Mesothelial cell of epicardium (in vitro differentiated cells): ENCODE measurements at regions not wholly inside any gene's neighbourhood (a gene's known extent, or its start where the extent isn't known, plus 50 kb on each side); places are given as distances from the start of the nearest gene placed in this dataset.

ENCODE experiments used
- DNase-seq, 2 experiments: peaks; one replicate each; pipeline ENCODE4 v3.0.0; 2021; ENCODE audit warnings: low spot score in 2 of 2; ENCODE audit not compliant: unreplicated experiment in 2 of 2
- H3K27ac Mint-ChIP-seq: 2 replicates; pipeline ENCODE4 v1.8.0; 2021; ENCODE audit warnings: mixed read lengths
- H3K27me3 Mint-ChIP-seq: 2 replicates; pipeline ENCODE4 v1.8.0; 2021; ENCODE audit warnings: low read depth, mixed read lengths
- H3K36me3 Mint-ChIP-seq: 2 replicates; pipeline ENCODE4 v1.8.0; 2021; ENCODE audit warnings: mixed read lengths
- H3K4me1 Mint-ChIP-seq: 2 replicates; pipeline ENCODE4 v1.8.0; 2021; ENCODE audit warnings: mixed read lengths
- H3K4me3 Mint-ChIP-seq: 2 replicates; pipeline ENCODE4 v1.8.0; 2021; ENCODE audit warnings: mild to moderate bottlenecking, moderate library complexity, mixed read lengths
- H3K9me3 Mint-ChIP-seq: 2 replicates; pipeline ENCODE4 v1.8.0; 2021; ENCODE audit warnings: mixed read lengths
- TF ChIP-seq, protein P1 (sequence below): fragments of 200-600 bp; sonication (generic); IDR thresholded peaks from one replicate; pipeline ENCODE4 v1.5.0; 2021; ENCODE audit warnings: antibody characterized with exemption; ENCODE audit not compliant: unreplicated experiment

DNA sequence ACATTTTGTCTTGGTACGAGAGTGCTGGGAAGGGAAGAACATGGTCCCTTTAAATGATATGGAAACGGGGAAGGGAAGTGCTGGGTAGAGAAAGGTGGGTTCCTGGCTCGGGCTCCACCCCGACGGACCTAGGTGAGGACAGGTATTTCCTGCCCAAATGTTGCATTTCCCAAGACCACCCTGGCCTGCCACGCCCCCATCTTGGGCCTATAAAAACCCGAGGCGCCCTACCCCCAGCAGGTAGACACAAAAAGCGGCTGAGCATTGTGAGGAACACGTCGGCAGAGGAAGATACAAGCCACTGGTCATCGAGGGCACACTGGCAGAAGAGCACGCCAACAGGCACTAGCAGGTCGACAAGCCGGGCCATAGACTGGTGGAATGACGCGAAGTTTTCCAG lies 99.4 kb downstream of the AASDHPPT start:
- Mint-ChIP-seq H3K27ac (no peak overlapping the region), H3K4me3 (no peak overlapping the region), H3K4me1 (peaks cover 17% of the 10 kb centered on the region), H3K36me3 (peaks cover 4% of the 10 kb centered on the region), H3K9me3 (peaks cover 9% of the 10 kb centered on the region), H3K27me3 (no peaks in the 10 kb centered on the region)
- TF ChIP-seq, protein P1, sequence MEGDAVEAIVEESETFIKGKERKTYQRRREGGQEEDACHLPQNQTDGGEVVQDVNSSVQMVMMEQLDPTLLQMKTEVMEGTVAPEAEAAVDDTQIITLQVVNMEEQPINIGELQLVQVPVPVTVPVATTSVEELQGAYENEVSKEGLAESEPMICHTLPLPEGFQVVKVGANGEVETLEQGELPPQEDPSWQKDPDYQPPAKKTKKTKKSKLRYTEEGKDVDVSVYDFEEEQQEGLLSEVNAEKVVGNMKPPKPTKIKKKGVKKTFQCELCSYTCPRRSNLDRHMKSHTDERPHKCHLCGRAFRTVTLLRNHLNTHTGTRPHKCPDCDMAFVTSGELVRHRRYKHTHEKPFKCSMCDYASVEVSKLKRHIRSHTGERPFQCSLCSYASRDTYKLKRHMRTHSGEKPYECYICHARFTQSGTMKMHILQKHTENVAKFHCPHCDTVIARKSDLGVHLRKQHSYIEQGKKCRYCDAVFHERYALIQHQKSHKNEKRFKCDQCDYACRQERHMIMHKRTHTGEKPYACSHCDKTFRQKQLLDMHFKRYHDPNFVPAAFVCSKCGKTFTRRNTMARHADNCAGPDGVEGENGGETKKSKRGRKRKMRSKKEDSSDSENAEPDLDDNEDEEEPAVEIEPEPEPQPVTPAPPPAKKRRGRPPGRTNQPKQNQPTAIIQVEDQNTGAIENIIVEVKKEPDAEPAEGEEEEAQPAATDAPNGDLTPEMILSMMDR, result no peak
- DNase-seq, result no peak

DNA sequence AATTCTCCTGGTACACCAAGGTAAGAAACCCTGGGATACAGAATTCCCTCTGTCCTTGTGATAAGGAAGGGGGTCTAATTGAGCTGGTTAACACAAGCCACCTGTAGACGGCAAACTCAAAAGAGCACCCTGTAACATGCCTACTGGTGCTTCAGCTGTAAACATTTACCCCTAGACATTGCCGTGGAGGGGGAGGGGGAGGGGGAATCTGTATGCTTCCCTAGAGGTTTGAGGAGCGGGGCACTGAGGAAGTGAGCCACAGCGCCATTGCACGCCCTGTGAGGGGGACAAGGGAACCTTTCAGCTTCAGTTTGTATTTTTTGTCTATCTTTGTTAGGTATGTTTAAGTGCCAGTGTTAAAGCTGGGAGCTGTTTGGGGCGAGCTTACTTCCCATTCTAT lies 99.8 kb downstream of the AASDHPPT start:
- Mint-ChIP-seq H3K4me1 (peaks cover 17% of the 10 kb centered on the region), H3K9me3 (peaks cover 14% of the 10 kb centered on the region), H3K36me3 (peaks cover 4% of the 10 kb centered on the region), H3K4me3 (no peak overlapping the region), H3K27me3 (no peaks in the 10 kb centered on the region), H3K27ac (no peak overlapping the region)
- TF ChIP-seq, protein P1, result no peak
- no peak for DNase-seq

DNA sequence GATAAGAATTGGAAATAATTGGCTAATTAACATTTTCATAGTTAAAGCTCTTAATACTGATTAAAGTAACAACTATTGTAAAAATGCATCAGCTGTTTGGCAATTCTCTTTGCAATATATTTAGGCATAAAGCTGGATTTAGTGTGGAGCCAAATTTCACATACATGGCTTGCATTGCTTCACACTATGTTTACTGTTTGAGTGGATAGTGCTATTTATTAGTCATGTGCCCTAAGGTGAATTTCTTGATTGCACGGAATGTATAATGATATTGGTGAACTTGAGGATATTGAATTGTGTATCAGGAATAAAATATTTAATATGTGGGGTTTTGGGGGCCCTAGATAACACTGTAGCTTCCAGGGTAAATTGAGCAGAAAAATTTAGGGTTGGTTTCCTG lies 100.9 kb downstream of the AASDHPPT start:
- Mint-ChIP-seq H3K27me3 (no peaks in the 10 kb centered on the region), H3K27ac (no peak overlapping the region), H3K36me3 (peaks cover 4% of the 10 kb centered on the region), H3K4me3 (no peak overlapping the region), H3K4me1 (peaks cover 7% of the 10 kb centered on the region), H3K9me3 (peaks cover 23% of the 10 kb centered on the region)
- no peak for DNase-seq
- TF ChIP-seq, protein P1, result no peak

DNA sequence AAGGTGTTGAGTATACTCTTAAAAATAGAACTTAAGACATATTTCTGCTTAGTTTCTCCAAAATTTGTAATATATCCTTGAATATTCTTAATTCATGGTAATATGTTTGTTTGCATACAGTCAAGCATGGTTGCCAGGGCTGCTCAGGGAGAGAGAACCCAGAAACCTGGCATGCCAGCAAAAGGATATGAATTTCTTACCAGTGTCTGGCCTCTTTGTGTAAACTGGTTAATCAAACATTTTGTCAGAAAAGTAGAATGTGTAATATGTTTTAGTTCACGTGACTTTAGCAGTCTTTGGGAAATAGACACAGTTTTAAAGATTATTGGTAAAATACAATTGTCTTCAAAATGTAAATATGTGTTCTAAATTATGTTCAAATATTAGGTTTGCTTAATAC lies 101.6 kb downstream of the AASDHPPT start:
- no peak for DNase-seq
- H3K4me1 Mint-ChIP-seq, result peaks cover under 1% of the 10 kb centered on the region
- H3K36me3 Mint-ChIP-seq, result peaks cover 4% of the 10 kb centered on the region
- no peak overlapping the region for H3K27ac Mint-ChIP-seq
- TF ChIP-seq, protein P1, result no peak
- H3K4me3 Mint-ChIP-seq, result no peak overlapping the region
- peaks cover 23% of the 10 kb centered on the region for H3K9me3 Mint-ChIP-seq
- H3K27me3 Mint-ChIP-seq, result no peaks in the 10 kb centered on the region

DNA sequence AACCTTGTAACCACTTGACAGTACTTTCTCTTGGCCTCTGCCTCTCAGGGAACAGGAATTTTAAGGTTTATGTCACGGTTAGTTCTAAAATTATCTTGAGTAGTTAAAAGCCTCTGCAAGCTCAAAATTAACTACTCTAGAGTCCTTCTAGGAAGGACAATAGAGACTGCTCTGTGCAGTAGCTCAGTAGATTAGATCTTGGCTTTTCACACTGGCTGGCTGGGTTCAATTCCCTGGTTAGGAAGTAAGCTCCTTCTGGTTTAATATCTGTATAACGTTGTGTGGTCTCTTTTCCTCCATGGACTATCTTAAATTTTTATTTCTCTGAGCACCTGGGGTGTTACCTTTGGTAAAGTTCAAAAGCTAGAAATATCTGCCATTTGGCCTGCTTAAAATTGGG lies 109.2 kb downstream of the AASDHPPT start:
- no peak overlapping the region for H3K4me3 Mint-ChIP-seq
- no peak overlapping the region for H3K27ac Mint-ChIP-seq
- DNase-seq, result no peak
- peaks cover 39% of the 10 kb centered on the region for H3K9me3 Mint-ChIP-seq
- TF ChIP-seq, protein P1, result no peak
- no peaks in the 10 kb centered on the region for H3K27me3 Mint-ChIP-seq
- no peaks in the 10 kb centered on the region for H3K36me3 Mint-ChIP-seq
- H3K4me1 Mint-ChIP-seq, result no peaks in the 10 kb centered on the region

DNA sequence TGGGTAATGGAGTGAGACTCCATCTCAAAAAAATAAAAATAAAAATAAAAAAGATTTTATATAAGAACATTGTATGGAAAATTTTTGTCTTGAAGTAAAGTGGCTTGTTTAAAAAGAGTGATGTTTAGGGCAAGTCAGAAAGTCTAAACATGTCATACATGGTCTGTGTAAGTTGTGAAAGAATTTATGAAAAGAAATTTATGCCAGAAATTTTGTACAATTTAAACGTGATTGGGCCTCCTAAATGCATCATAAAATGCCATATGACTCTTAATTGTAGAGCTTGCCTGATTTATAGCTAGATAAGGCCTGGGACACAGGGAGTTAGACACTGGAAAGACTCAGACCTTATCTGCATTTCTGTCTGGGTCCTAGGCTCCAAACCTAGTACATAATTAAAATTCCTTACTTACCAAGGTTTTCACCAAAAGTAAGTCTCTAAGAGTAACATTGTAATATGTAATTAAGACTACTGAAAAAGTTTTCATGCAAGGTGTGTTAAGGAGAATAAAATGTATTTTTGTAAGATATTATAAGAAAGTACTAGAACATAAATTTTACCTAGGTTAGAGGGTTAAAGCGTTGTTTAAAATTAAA lies 110.5 kb downstream of the AASDHPPT start:
- Mint-ChIP-seq H3K4me3 (no peak overlapping the region), H3K27me3 (no peaks in the 10 kb centered on the region), H3K9me3 (peaks cover 27% of the 10 kb centered on the region), H3K36me3 (no peaks in the 10 kb centered on the region), H3K4me1 (no peaks in the 10 kb centered on the region), H3K27ac (no peak overlapping the region)
- TF ChIP-seq, protein P1, result no peak
- no peak for DNase-seq
